ENCODE measurements at regions not wholly inside any gene's neighbourhood (a gene's known extent, or its start where the extent isn't known, plus 50 kb on each side); places are given as distances from the start of the nearest gene placed in this dataset.
"Not testable (repeated sequence)": the region's sequence is repeated elsewhere in the genome, so short reads cannot be mapped to it uniquely, and the experiment has no call there.

GRCh38 chr20:55074266-55074840 is 599.0 kb downstream of the DOK5 start:
- TF ChIP-seq CTCF, POLR2A (IDR thresholded peaks at IDR 0.05): not testable (repeated sequence)
